Esophagus squamous epithelium (tissue), 4 donors: ENCODE measurements at regions not wholly inside any gene's neighbourhood (a gene's known extent, or its start where the extent isn't known, plus 50 kb on each side); places are given as distances from the start of the nearest gene placed in this dataset.

ENCODE experiments used
- CTCF ChIP-seq, 6 experiments: fragments of 450-650 bp in 4 of 6; fragments of 200-600 bp in 2 of 6; sonication (generic) in 2 of 6; IDR thresholded peaks; one replicate each; pipeline ENCODE4 v1.5.1; 2016 to 2019; ENCODE audit warnings: antibody characterized with exemption in 6 of 6, mild to moderate bottlenecking in 4 of 6, moderate library complexity in 4 of 6
- POLR2A ChIP-seq, 4 donors: fragments of 450-650 bp; IDR thresholded peaks; one replicate each; pipeline ENCODE4 v1.6.1; 2017; ENCODE audit warnings: antibody characterized with exemption in 4 of 4, mild to moderate bottlenecking in 4 of 4, moderate library complexity in 3 of 4

- TF ChIP-seq POLR2A (IDR thresholded peaks at IDR 0.05) (no peak), CTCF (IDR thresholded peaks at IDR 0.05) (no peak)
Observed at GRCh38 chr12:83818881-83819280, 1093.7 kb downstream of the SLC6A15 start.
